ENCODE measurements at regions not wholly inside any gene's neighbourhood (a gene's known extent, or its start where the extent isn't known, plus 50 kb on each side); places are given as distances from the start of the nearest gene placed in this dataset.

GRCh38 chr1:104341944-104342343 is 592.2 kb downstream of the AMY1C start:
- TF ChIP-seq, protein P1, sequence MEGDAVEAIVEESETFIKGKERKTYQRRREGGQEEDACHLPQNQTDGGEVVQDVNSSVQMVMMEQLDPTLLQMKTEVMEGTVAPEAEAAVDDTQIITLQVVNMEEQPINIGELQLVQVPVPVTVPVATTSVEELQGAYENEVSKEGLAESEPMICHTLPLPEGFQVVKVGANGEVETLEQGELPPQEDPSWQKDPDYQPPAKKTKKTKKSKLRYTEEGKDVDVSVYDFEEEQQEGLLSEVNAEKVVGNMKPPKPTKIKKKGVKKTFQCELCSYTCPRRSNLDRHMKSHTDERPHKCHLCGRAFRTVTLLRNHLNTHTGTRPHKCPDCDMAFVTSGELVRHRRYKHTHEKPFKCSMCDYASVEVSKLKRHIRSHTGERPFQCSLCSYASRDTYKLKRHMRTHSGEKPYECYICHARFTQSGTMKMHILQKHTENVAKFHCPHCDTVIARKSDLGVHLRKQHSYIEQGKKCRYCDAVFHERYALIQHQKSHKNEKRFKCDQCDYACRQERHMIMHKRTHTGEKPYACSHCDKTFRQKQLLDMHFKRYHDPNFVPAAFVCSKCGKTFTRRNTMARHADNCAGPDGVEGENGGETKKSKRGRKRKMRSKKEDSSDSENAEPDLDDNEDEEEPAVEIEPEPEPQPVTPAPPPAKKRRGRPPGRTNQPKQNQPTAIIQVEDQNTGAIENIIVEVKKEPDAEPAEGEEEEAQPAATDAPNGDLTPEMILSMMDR (IDR thresholded peaks at IDR 0.05; ENCODE audit: insufficient read depth, low read length, poor library complexity, severe bottlenecking): no peak

DNA sequence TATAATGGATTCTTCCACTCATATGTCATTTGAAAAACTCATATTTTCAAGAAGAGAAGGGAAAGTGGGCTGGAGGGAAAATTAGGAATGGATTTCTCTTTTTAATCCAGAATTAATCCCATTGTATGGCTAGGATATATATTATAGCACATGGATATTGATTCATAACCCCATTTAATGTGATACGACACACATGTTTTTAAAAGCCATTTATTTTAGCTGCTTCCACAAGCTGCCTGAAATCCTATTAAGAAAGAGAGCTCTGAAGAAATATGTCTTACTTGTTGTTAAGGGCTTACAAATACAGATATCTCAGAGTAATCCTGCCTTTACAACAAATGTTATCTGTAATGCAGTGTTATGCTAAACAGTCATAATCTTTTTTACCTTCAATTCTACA is 598.6 kb downstream of the AMY1C start:
- Histone ChIP-seq H3K36me3 (ENCODE audit: control insufficient read depth, insufficient read depth, low read length) (no peaks in the 10 kb centered on the region), H3K4me3 (replicated peaks; ENCODE audit: low read depth, low read length) (no peak overlapping the region), H3K27me3 (replicated peaks; ENCODE audit: control insufficient read depth, insufficient read depth, low read length) (no peaks in the 10 kb centered on the region)
- DNase-seq (ENCODE audit: extremely low read depth, insufficient read length): no peak
- TF ChIP-seq, protein P1 (IDR thresholded peaks at IDR 0.05; ENCODE audit: insufficient read depth, low read length, poor library complexity, severe bottlenecking): no peak

More at GRCh38 chr1:104341944-104342343, 592.2 kb downstream of the AMY1C start:
- Histone ChIP-seq H3K4me3 (replicated peaks; ENCODE audit: low read depth, low read length) (no peak overlapping the region), H3K36me3 (ENCODE audit: control insufficient read depth, insufficient read depth, low read length) (no peaks in the 10 kb centered on the region), H3K27me3 (replicated peaks; ENCODE audit: control insufficient read depth, insufficient read depth, low read length) (no peaks in the 10 kb centered on the region)
- DNase-seq (ENCODE audit: extremely low read depth, insufficient read length): no peak

DNA sequence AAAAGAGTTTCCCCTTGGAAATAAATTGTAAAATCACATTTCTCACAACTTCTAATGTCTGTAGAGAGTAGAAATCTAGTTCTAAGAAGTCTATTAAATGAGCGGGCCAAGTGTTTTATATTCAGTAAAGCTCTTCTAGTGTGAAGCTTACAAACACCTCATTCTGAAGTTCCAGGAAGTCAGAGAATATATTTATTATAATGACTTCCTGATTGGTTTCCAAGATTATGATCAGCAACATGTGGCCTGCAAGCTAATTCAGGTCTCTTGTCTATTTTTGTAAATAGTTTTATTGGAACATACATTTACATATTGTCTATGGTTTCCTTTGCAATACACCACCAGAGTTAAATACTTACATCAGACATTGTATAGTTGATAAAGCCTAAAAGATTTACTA is 603.9 kb downstream of the AMY1C start:
- DNase-seq (ENCODE audit: extremely low read depth, insufficient read length): no peak
- TF ChIP-seq, protein P1 (IDR thresholded peaks at IDR 0.05; ENCODE audit: insufficient read depth, low read length, poor library complexity, severe bottlenecking): no peak
- H3K4me3 ChIP-seq (replicated peaks; ENCODE audit: low read depth, low read length): no peak overlapping the region
- no peaks in the 10 kb centered on the region for H3K36me3 ChIP-seq (ENCODE audit: control insufficient read depth, insufficient read depth, low read length)
- H3K27me3 ChIP-seq (replicated peaks; ENCODE audit: control insufficient read depth, insufficient read depth, low read length): no peaks in the 10 kb centered on the region

DNA sequence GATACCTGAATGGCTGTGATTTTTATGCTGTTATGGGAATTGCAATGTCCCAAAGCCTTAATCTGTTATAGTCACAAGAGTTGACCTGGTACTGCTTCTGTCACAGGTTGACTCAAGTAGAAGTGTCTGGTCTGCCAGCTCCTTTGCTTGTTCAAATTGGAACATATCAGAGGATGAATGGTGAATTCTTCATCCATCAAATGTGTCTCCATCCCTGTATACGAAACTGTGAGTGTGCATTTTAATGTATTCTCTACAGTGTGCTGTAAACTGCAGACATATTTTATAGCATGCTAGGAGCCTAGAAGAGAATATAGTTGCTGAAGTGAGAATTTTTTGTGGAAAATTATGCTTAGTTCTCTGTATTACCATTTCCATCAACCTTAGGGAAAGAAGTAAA is 608.4 kb downstream of the AMY1C start:
- TF ChIP-seq, protein P1 (IDR thresholded peaks at IDR 0.05; ENCODE audit: insufficient read depth, low read length, poor library complexity, severe bottlenecking): no peak
- Histone ChIP-seq H3K4me3 (replicated peaks; ENCODE audit: low read depth, low read length) (no peak overlapping the region), H3K27me3 (replicated peaks; ENCODE audit: control insufficient read depth, insufficient read depth, low read length) (no peaks in the 10 kb centered on the region), H3K36me3 (ENCODE audit: control insufficient read depth, insufficient read depth, low read length) (no peaks in the 10 kb centered on the region)
- no peak for DNase-seq (ENCODE audit: extremely low read depth, insufficient read length)

DNA sequence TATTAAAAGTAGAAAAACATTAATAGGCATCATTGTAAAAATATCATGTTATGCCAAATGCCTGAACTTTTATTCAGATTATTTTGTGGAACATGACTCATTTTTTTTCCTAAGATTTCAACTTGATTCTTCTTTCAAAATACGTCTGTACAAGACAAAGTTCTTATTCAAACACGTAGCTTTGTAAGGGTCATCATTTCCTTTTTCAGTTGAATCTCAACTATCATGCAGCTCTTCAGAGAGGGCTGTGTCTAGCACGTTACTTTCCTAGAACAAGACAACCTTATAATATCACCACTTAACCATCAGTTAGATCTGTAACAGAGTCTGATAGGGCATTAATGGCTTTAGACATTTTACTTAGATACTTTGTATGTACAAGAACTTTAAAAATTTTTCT is 608.9 kb downstream of the AMY1C start:
- TF ChIP-seq, protein P1 (IDR thresholded peaks at IDR 0.05; ENCODE audit: insufficient read depth, low read length, poor library complexity, severe bottlenecking): no peak
- H3K27me3 ChIP-seq (replicated peaks; ENCODE audit: control insufficient read depth, insufficient read depth, low read length): no peaks in the 10 kb centered on the region
- no peaks in the 10 kb centered on the region for H3K36me3 ChIP-seq (ENCODE audit: control insufficient read depth, insufficient read depth, low read length)
- DNase-seq (ENCODE audit: extremely low read depth, insufficient read length): no peak
- no peak overlapping the region for H3K4me3 ChIP-seq (replicated peaks; ENCODE audit: low read depth, low read length)

DNA sequence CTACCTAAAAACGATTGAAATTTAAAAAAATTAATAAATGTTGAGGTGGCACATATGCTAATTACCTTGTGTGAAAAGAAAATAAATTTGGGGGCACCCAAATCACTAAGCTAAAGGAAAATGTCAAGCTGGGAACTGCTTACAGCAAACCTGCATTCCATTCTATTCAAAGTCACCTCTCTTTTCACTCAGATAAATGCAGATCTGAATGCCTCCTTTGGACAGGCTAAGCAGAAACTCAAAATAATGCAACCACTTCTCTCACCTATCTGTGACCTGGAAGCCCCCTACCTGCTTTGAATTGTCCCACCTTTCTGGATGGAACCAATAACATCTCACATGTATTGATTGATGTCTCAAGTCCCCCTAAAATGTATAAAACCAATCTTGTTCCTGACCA is 628.7 kb downstream of the AMY1C start:
- DNase-seq (ENCODE audit: extremely low read depth, insufficient read length): no peak
- Histone ChIP-seq H3K4me3 (replicated peaks; ENCODE audit: low read depth, low read length) (no peak overlapping the region), H3K36me3 (ENCODE audit: control insufficient read depth, insufficient read depth, low read length) (no peaks in the 10 kb centered on the region), H3K27me3 (replicated peaks; ENCODE audit: control insufficient read depth, insufficient read depth, low read length) (no peaks in the 10 kb centered on the region)
- TF ChIP-seq, protein P1 (IDR thresholded peaks at IDR 0.05; ENCODE audit: insufficient read depth, low read length, poor library complexity, severe bottlenecking): no peak
